ENCODE measurements at regions not wholly inside any gene's neighbourhood (a gene's known extent, or its start where the extent isn't known, plus 50 kb on each side); places are given as distances from the start of the nearest gene placed in this dataset.

DNA sequence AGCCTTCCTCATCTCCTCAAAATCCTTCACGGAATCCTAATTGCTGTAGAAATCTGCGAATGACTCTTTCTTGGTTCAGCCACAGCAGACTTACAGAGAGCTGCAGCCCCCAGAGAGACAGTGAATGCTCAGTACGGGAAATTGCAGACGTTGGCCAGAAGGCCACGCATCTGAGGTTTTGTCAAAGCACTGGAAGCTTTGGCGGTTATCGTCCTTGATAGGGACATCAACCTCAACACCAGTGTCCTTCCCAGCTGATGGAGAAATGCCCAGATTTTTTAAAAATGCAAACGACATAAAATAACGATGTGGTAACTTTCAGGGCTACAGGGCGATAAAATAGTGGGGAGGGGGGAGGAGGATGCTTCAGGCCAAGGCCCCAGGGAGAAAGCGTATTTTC is 166.6 kb upstream of the CIBAR2 start:
- Histone ChIP-seq H3K79me1 (ENCODE audit: insufficient read depth, low read depth, low read length, poor library complexity, severe bottlenecking) (no peaks in the 10 kb centered on the region), H2BK15ac (ENCODE audit: low read depth, low read length) (no peak overlapping the region), H2AFZ (ENCODE audit: low read length) (no peak overlapping the region), H2BK120ac (ENCODE audit: low read depth, low read length, poor library complexity, severe bottlenecking) (no peak overlapping the region), H2BK5ac (ENCODE audit: insufficient read length, low read length) (no peak overlapping the region), H3T11ph (ENCODE audit: low read length) (no peak overlapping the region), H3K23me2 (ENCODE audit: insufficient read length, low read depth, low read length, poor library complexity, severe bottlenecking) (no peaks in the 10 kb centered on the region), H3K4me1 (ENCODE audit: insufficient read depth, low read length) (no peaks in the 10 kb centered on the region), H3K27me3 (ENCODE audit: insufficient read depth, low read length) (no peaks in the 10 kb centered on the region), H3K79me2 (ENCODE audit: insufficient read depth, low read length) (no peaks in the 10 kb centered on the region), H2AK5ac (ENCODE audit: insufficient read length, low read length) (no peak overlapping the region), H4K20me1 (ENCODE audit: control insufficient read depth, insufficient read depth, insufficient read length) (no peaks in the 10 kb centered on the region), H4K91ac (ENCODE audit: insufficient read length, low read depth, low read length) (no peak overlapping the region), H3K18ac (ENCODE audit: insufficient read length, low read depth, low read length) (no peak overlapping the region), H2BK12ac (ENCODE audit: insufficient read length, low read depth, low read length) (no peak overlapping the region), H4K5ac (ENCODE audit: insufficient read length, low read depth, low read length) (no peak overlapping the region), H3K14ac (ENCODE audit: insufficient read depth, low read length) (no peak overlapping the region), H3K56ac (ENCODE audit: insufficient read length, low read depth, low read length) (no peak overlapping the region), H3K27ac (ENCODE audit: insufficient read length, low read depth, low read length) (no peak overlapping the region), H2BK20ac (ENCODE audit: low read depth, low read length, poor library complexity, severe bottlenecking) (no peak overlapping the region), H3K4me2 (ENCODE audit: insufficient read depth, insufficient read length, low read length) (no peak overlapping the region), H3K4ac (ENCODE audit: low read depth, low read length) (no peak overlapping the region), H4K8ac (replicated peaks; ENCODE audit: insufficient read length, low read depth, low read length) (no peak overlapping the region), H3K23ac (ENCODE audit: insufficient read length, low read depth, low read length) (no peak overlapping the region), H3K9me3 (ENCODE audit: control insufficient read depth, low read depth, low read length) (no peaks in the 10 kb centered on the region), H3K9ac (ENCODE audit: extremely low read depth, insufficient read length, low read length) (no peak overlapping the region)
- no peak for DNase-seq
- no CpG with 5 or more reads among the region's 11 CpGs for WGBS (ENCODE audit: extremely low coverage, insufficient read length, low lambda C conversion rate)
- no peak overlapping the region for H3K4me3 Mint-ChIP-seq
- no peaks in the 10 kb centered on the region for H3K9me3 Mint-ChIP-seq
- H3K4me1 Mint-ChIP-seq = peaks cover 8 to 20% of the 10 kb centered on the region in 2 experiments
- no peaks in the 10 kb centered on the region for H3K36me3 Mint-ChIP-seq (ENCODE audit: insufficient read depth in 1 of 3, low read depth in 3 of 3)
- H3K27me3 Mint-ChIP-seq (ENCODE audit: low read depth) = no peaks in the 10 kb centered on the region
- H3K27ac Mint-ChIP-seq = peak overlapping the region in 1 of 3 experiments; percentile 24; a peak in 1 of 7 replicates
- TF ChIP-seq, protein P1, sequence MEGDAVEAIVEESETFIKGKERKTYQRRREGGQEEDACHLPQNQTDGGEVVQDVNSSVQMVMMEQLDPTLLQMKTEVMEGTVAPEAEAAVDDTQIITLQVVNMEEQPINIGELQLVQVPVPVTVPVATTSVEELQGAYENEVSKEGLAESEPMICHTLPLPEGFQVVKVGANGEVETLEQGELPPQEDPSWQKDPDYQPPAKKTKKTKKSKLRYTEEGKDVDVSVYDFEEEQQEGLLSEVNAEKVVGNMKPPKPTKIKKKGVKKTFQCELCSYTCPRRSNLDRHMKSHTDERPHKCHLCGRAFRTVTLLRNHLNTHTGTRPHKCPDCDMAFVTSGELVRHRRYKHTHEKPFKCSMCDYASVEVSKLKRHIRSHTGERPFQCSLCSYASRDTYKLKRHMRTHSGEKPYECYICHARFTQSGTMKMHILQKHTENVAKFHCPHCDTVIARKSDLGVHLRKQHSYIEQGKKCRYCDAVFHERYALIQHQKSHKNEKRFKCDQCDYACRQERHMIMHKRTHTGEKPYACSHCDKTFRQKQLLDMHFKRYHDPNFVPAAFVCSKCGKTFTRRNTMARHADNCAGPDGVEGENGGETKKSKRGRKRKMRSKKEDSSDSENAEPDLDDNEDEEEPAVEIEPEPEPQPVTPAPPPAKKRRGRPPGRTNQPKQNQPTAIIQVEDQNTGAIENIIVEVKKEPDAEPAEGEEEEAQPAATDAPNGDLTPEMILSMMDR (conservative IDR thresholded peaks at IDR 0.05) = no peak

All from H9 (cell line).